IMR-90 (cell line): ENCODE measurements at regions not wholly inside any gene's neighbourhood (a gene's known extent, or its start where the extent isn't known, plus 50 kb on each side); places are given as distances from the start of the nearest gene placed in this dataset.

ENCODE experiments used
- ATAC-seq: fragments of 200-7000 bp; cut with Tn5 transposase; 2 replicates; pipeline ENCODE4 v1.9.1; 2020; ENCODE audit warnings: low read depth, mild to moderate bottlenecking, moderate library complexity
- BruUV-seq: library from RNA; stranded (reverse); fragments of 400-500 nt; replicated peaks from 2 replicates; lab custom pipeline; 2021; lab: Mats Ljungman, UMichigan
- CTCF ChIA-PET: fragments of 300-600 bp; formaldehyde crosslinking; extraction: SDS; loops from one replicate; lab custom pipeline; 2021; ENCODE audit warnings: antibody characterized with exemption; lab: Yijun Ruan, JAX
- POLR2A ChIA-PET: fragments of 300-600 bp; sonication (Branson Sonifier 250); formaldehyde crosslinking; loops from one replicate; lab custom pipeline; 2022; ENCODE audit warnings: antibody characterized with exemption; ENCODE audit not compliant: unreplicated experiment; lab: Charles Lee
- DNase-seq: peaks from one replicate; pipeline ENCODE4 v3.0.0; 2013
- H2AFZ ChIP-seq: replicated peaks from 2 replicates; pipeline ENCODE3; 2013; ENCODE audit warnings: low read length, mild to moderate bottlenecking; ENCODE audit not compliant: poor library complexity
- H2AK5ac ChIP-seq: 2 replicates; pipeline ENCODE4 v1.6.1; 2013; ENCODE audit warnings: low read depth, low read length, inconsistent platforms
- H2AK9ac ChIP-seq: replicated peaks from 2 replicates; pipeline ENCODE3; 2013; ENCODE audit warnings: mild to moderate bottlenecking, low read depth, low read length, moderate library complexity; ENCODE audit not compliant: poor library complexity
- H2BK120ac ChIP-seq: 2 replicates; pipeline ENCODE4 v1.6.1; 2013; ENCODE audit warnings: low read depth, low read length, inconsistent platforms
- H2BK15ac ChIP-seq: 3 replicates; pipeline ENCODE4 v1.6.1; 2013; ENCODE audit warnings: low read depth, low read length, inconsistent platforms
- H2BK20ac ChIP-seq: 2 replicates; pipeline ENCODE4 v1.6.1; 2013; ENCODE audit warnings: low read depth, mild to moderate bottlenecking, inconsistent platforms, low read length, moderate library complexity
- H2BK5ac ChIP-seq: 2 replicates; pipeline ENCODE4 v1.6.1; 2013; ENCODE audit warnings: mild to moderate bottlenecking, low read depth, low read length, inconsistent platforms; ENCODE audit not compliant: poor library complexity, severe bottlenecking
- H3K14ac ChIP-seq: replicated peaks from 2 replicates; pipeline ENCODE4 v1.6.1; 2013; ENCODE audit warnings: low read depth, low read length, inconsistent platforms
- H3K18ac ChIP-seq: 2 replicates; pipeline ENCODE4 v1.6.1; 2013; ENCODE audit warnings: low read depth, low read length, control low read depth
- H3K23ac ChIP-seq: 2 replicates; pipeline ENCODE4 v1.6.1; 2013; ENCODE audit warnings: low read depth, low read length, inconsistent platforms
- H3K27ac ChIP-seq: 2 replicates; pipeline ENCODE4 v1.5.1; 2013; ENCODE audit warnings: mild to moderate bottlenecking, control low read depth, low read length; ENCODE audit not compliant: insufficient read depth
- H3K27me3 ChIP-seq: 2 replicates; pipeline ENCODE4 v1.6.1; 2013; ENCODE audit warnings: low read length; ENCODE audit not compliant: control insufficient read depth, insufficient read depth
- H3K36me3 ChIP-seq: 2 replicates; pipeline ENCODE4 v1.6.1; 2013; ENCODE audit warnings: low read length, mixed read lengths; ENCODE audit not compliant: control insufficient read depth, insufficient read depth
- H3K4ac ChIP-seq: 2 replicates; pipeline ENCODE4 v1.6.1; 2013; ENCODE audit warnings: low read depth, low read length, inconsistent platforms
- H3K4me1 ChIP-seq: 2 replicates; pipeline ENCODE4 v1.6.1; 2013; ENCODE audit warnings: low read length, mixed read lengths; ENCODE audit not compliant: control insufficient read depth, insufficient read depth
- H3K4me2 ChIP-seq: 2 replicates; pipeline ENCODE4 v1.6.1; 2013; ENCODE audit warnings: low read depth, mild to moderate bottlenecking, control low read depth, low read length, moderate library complexity
- H3K4me3 ChIP-seq: 2 replicates; pipeline ENCODE4 v1.5.1; 2013; ENCODE audit warnings: low read depth, mild to moderate bottlenecking, control low read depth, low read length, moderate library complexity; ENCODE audit not compliant: insufficient read depth
- H3K56ac ChIP-seq: 2 replicates; pipeline ENCODE4 v1.6.1; 2013; ENCODE audit warnings: low read length, inconsistent platforms; ENCODE audit not compliant: insufficient read depth; ENCODE audit errors: extremely low read depth
- H3K79me1 ChIP-seq, 2 experiments: 2 replicates each; pipeline ENCODE4 v1.6.1; 2013; ENCODE audit warnings: low read length in 2 of 2, inconsistent platforms in 1 of 2, low read depth in 1 of 2
- H3K9ac ChIP-seq: 2 replicates; pipeline ENCODE4 v1.6.1; 2013; ENCODE audit warnings: low read depth, low read length, control low read depth
- H3K9me1 ChIP-seq: 2 replicates; pipeline ENCODE4 v1.6.1; 2013; ENCODE audit warnings: low read length, inconsistent platforms; ENCODE audit not compliant: insufficient read depth
- H3K9me3 ChIP-seq: 2 replicates; pipeline ENCODE4 v1.6.1; 2013; ENCODE audit warnings: low read length; ENCODE audit not compliant: control insufficient read depth, insufficient read depth
- H4K20me1 ChIP-seq: 2 replicates; pipeline ENCODE4 v1.6.1; 2013; ENCODE audit warnings: low read length, inconsistent platforms; ENCODE audit not compliant: insufficient read depth
- H4K5ac ChIP-seq: 2 replicates; pipeline ENCODE4 v1.6.1; 2013; ENCODE audit warnings: mild to moderate bottlenecking, low read depth, low read length, control low read depth
- H4K8ac ChIP-seq, 2 experiments: 2 replicates each; pipeline ENCODE4 v1.6.1; 2013; ENCODE audit warnings: low read depth in 2 of 2, low read length in 2 of 2, control low read depth in 1 of 2, inconsistent platforms in 1 of 2
- H4K91ac ChIP-seq: 2 replicates; pipeline ENCODE4 v1.6.1; 2013; ENCODE audit warnings: low read depth, low read length, inconsistent platforms; ENCODE audit not compliant: insufficient read depth
- BHLHE40 ChIP-seq: fragments of 150-350 bp; IDR thresholded peaks from 2 replicates; pipeline ENCODE4 v1.6.1; 2016; ENCODE audit warnings: mild to moderate bottlenecking, low read depth, low read length
- CEBPB ChIP-seq: IDR thresholded peaks from 2 replicates; pipeline ENCODE4 v1.6.1; 2012; ENCODE audit warnings: low read depth, low read length, improper control_type of control experiment
- FOS ChIP-seq: fragments of 150-350 bp; IDR thresholded peaks from 2 replicates; pipeline ENCODE4 v1.6.1; 2016; ENCODE audit warnings: low read depth, low read length
- MAFK ChIP-seq: IDR thresholded peaks from 2 replicates; pipeline ENCODE4 v1.6.1; 2012; ENCODE audit warnings: low read depth, low read length, improper control_type of control experiment
- NFE2L2 ChIP-seq: fragments of 150-350 bp; IDR thresholded peaks from 2 replicates; pipeline ENCODE4 v1.6.1; 2016; ENCODE audit warnings: low read depth, mild to moderate bottlenecking, low read length
- POLR2A ChIP-seq: IDR thresholded peaks from 2 replicates; pipeline ENCODE4 v1.6.1; 2012; ENCODE audit warnings: mild to moderate bottlenecking, low read depth, low read length
- RAD21 ChIP-seq: IDR thresholded peaks from 2 replicates; pipeline ENCODE4 v1.6.1; 2012; ENCODE audit warnings: low read length, improper control_type of control experiment
- RCOR1 ChIP-seq: IDR thresholded peaks from 2 replicates; pipeline ENCODE4 v1.6.1; 2012; ENCODE audit warnings: mild to moderate bottlenecking, low read length, improper control_type of control experiment; ENCODE audit not compliant: insufficient replicate concordance
- RFX5 ChIP-seq: IDR thresholded peaks from 2 replicates; pipeline ENCODE4 v1.8.0; 2012; ENCODE audit warnings: low read depth, mild to moderate bottlenecking, low read length, moderate library complexity
- WGBS, 2 experiments: methylation state at CpG; one replicate each; pipeline versions ENCODE4 v1.1.5 to v1.1.7; 2013; ENCODE audit warnings: missing lambda C conversion rate in 2 of 2; ENCODE audit not compliant: insufficient read length in 1 of 2; ENCODE audit errors: extremely low coverage in 2 of 2; 5-methylcytosine and 5-hydroxymethylcytosine counted together
- dilution Hi-C: fragments of 300-500 bp; cut with HindIII; formaldehyde crosslinking; loops from one replicate; pipeline ENCODE4 v1.14.3; 2018; ENCODE audit warnings: low sequenced_read_pairs; ENCODE audit not compliant: unreplicated experiment
- in situ Hi-C: fragments of 300-500 bp; cut with MboI; formaldehyde crosslinking; loops from 3 replicates; pipeline ENCODE4 v1.14.3; 2019; ENCODE audit warnings: low sequenced_read_pairs, inconsistent platforms, mixed read lengths
- intact Hi-C: fragments of 100-400 bp; cut with micrococcal nuclease; formaldehyde crosslinking; loops from 2 replicates; pipeline ENCODE4 v1.10.0; 2022
- TF ChIP-seq, protein P1 (sequence below): fragments of 150-350 bp; IDR thresholded peaks from 2 replicates; pipeline ENCODE4 v1.6.1; 2016; ENCODE audit warnings: low read depth, mild to moderate bottlenecking, low read length, moderate library complexity, borderline replicate concordance
- TF ChIP-seq, protein P2 (sequence below): fragments of 150-350 bp; IDR thresholded peaks from 2 replicates; pipeline ENCODE4 v1.6.1; 2017; ENCODE audit warnings: mild to moderate bottlenecking, antibody characterized with exemption, low read length, low read depth

DNA sequence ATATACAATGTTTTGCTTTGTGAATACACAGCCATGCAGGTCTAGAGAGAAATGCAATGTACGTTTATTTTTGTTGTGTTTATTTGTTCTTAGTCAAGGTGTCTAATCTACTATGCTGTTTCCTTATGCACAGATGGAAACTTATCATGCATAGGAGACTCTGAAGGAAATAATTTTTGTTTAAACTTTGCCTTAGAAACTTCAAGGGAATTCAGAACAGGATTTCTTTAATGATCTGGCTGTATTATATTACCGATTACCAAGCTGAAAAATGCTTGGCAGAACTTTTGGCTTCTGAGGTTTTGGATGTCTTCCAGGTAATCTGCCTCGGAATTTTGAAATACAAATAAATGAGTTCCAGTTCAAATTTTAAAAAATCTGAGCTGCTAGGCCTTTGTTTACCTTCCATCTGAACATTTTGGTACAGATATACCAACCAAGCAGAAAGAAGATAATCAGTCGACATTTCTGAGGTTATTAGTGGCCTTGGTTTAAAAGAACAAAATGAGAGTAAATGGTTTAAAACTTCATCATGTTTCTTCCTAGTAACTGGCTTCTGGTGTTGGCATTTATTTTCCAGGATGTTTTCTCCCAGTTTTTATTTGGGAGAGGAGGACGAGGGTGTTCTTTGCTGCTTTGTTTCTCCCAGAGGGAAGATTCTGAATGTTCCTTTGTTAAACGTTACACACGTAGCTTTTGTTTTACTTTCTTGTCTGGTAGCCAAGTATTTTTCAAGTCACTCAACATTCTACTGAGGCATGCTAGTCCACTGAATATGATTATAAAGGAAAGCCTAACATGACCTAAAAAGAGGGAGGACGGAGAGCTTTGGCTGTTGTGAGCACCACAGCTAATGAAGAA lies 421.8 kb upstream of the TBL1XR1 start (continued):
- TF ChIP-seq, protein P1, sequence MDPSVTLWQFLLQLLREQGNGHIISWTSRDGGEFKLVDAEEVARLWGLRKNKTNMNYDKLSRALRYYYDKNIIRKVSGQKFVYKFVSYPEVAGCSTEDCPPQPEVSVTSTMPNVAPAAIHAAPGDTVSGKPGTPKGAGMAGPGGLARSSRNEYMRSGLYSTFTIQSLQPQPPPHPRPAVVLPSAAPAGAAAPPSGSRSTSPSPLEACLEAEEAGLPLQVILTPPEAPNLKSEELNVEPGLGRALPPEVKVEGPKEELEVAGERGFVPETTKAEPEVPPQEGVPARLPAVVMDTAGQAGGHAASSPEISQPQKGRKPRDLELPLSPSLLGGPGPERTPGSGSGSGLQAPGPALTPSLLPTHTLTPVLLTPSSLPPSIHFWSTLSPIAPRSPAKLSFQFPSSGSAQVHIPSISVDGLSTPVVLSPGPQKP: no peak
- TF ChIP-seq RAD21: no peak

DNA sequence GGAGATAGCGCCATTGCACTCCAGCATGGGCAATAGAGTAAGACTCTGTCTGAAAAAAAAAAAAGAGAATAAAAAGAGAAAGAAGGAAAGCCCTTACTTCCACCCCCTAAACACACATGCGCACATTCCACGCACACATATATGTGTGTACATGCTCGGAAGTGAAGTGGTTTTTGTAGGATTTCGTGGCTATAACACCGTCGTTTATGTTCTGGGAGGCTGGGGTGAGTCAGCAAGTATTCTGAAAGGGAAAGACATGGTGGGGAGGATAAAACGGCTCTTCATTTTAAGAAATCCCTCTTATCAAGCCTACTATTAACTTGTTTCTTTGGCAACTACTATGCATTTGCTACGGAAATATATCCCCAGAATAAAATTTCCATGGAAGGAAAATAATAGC lies 422.8 kb upstream of the TBL1XR1 start:
- Histone ChIP-seq H2AFZ (no peak overlapping the region), H3K4ac (no peak overlapping the region), H3K18ac (no peak overlapping the region), H2BK5ac (no peak overlapping the region), H2AK9ac (no peak overlapping the region), H3K56ac (no peak overlapping the region; the same call in 1 of the 2 replicates), H3K27me3 (no peaks in the 10 kb centered on the region), H4K8ac (no peak overlapping the region), H4K20me1 (no peaks in the 10 kb centered on the region), H3K4me2 (no peak overlapping the region), H2BK15ac (no peak overlapping the region; the same call in 2 of the 3 replicates), H4K91ac (no peak overlapping the region; the same call in 1 of the 2 replicates), H2BK120ac (no peak overlapping the region), H3K14ac (no peak overlapping the region), H3K9me3 (no peaks in the 10 kb centered on the region), H3K4me3 (no peak overlapping the region), H2BK20ac (no peak overlapping the region), H3K9ac (no peak overlapping the region), H2AK5ac (no peak overlapping the region), H3K4me1 (peaks cover 12% of the 10 kb centered on the region), H3K79me1 (no peaks in the 10 kb centered on the region), H3K36me3 (no peaks in the 10 kb centered on the region), H4K5ac (no peak overlapping the region), H3K23ac (no peak overlapping the region), H3K27ac (no peak overlapping the region; the same call in 1 of the 2 replicates), H3K9me1 (peaks cover 7% of the 10 kb centered on the region; the same call in 1 of the 2 replicates)
- intact Hi-C loops: no loop called here
- in situ Hi-C loops: no loop called here
- TF ChIP-seq MAFK: no peak
- TF ChIP-seq NFE2L2: no peak
- TF ChIP-seq POLR2A: no peak
- no peak for TF ChIP-seq BHLHE40
- no peak for TF ChIP-seq RCOR1
- no peak for TF ChIP-seq FOS
- TF ChIP-seq RFX5: no peak
- TF ChIP-seq CEBPB: no peak
- no peak for TF ChIP-seq RAD21
- TF ChIP-seq, protein P1: no peak
- TF ChIP-seq, protein P2, sequence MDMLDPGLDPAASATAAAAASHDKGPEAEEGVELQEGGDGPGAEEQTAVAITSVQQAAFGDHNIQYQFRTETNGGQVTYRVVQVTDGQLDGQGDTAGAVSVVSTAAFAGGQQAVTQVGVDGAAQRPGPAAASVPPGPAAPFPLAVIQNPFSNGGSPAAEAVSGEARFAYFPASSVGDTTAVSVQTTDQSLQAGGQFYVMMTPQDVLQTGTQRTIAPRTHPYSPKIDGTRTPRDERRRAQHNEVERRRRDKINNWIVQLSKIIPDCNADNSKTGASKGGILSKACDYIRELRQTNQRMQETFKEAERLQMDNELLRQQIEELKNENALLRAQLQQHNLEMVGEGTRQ: no peak
- CTCF ChIA-PET: no interaction called here
- no peak for ATAC-seq
- BruUV-seq: no TSS peak
- dilution Hi-C loops: no loop called here
- POLR2A ChIA-PET: interaction anchor here (0.9 kb wide), 1 partner anchor 636 kb away, joined by 3 read pairs; no protein-coding TSS in a partner anchor
- no CpG with 5 or more reads among the region's 9 CpGs for WGBS, 2 experiments
- no peak for DNase-seq
